ENCODE measurements at regions not wholly inside any gene's neighbourhood (a gene's known extent, or its start where the extent isn't known, plus 50 kb on each side); places are given as distances from the start of the nearest gene placed in this dataset.
A peak's percentile ranks its signal among the peaks of the same experiment; 100 is the strongest.
"Not testable (repeated sequence)": the region's sequence is repeated elsewhere in the genome, so short reads cannot be mapped to it uniquely, and the experiment has no call there.

GRCh38 chr4:27678027-27678426 lies 817.4 kb downstream of the STIM2 start:
- Mint-ChIP-seq H3K4me1 (no peaks in the 10 kb centered on the region), H3K9me3 (no peaks in the 10 kb centered on the region)
- no peak for DNase-seq

GRCh38 chr4:27684610-27685011 lies 824.0 kb downstream of the STIM2 start:
- H3K4me1 Mint-ChIP-seq = no peaks in the 10 kb centered on the region
- H3K36me3 Mint-ChIP-seq = no peaks in the 10 kb centered on the region
- DNase-seq = peak; percentile 9
- no peaks in the 10 kb centered on the region for H3K27me3 Mint-ChIP-seq
- H3K4me3 Mint-ChIP-seq = no peak overlapping the region
- no peak overlapping the region for H3K27ac Mint-ChIP-seq
- H3K9me3 Mint-ChIP-seq = no peaks in the 10 kb centered on the region

More at GRCh38 chr4:27678027-27678426, 817.4 kb downstream of the STIM2 start:
- H3K36me3 Mint-ChIP-seq = no peaks in the 10 kb centered on the region
- no peaks in the 10 kb centered on the region for H3K27me3 Mint-ChIP-seq
- H3K4me3 Mint-ChIP-seq = no peak overlapping the region
- no peak overlapping the region for H3K27ac Mint-ChIP-seq

GRCh38 chr4:27685091-27685490 lies 824.5 kb downstream of the STIM2 start:
- Mint-ChIP-seq H3K27me3 (no peaks in the 10 kb centered on the region), H3K9me3 (no peaks in the 10 kb centered on the region), H3K36me3 (no peaks in the 10 kb centered on the region), H3K4me1 (no peaks in the 10 kb centered on the region), H3K4me3 (no peak overlapping the region), H3K27ac (no peak overlapping the region)
- no peak for DNase-seq

DNA sequence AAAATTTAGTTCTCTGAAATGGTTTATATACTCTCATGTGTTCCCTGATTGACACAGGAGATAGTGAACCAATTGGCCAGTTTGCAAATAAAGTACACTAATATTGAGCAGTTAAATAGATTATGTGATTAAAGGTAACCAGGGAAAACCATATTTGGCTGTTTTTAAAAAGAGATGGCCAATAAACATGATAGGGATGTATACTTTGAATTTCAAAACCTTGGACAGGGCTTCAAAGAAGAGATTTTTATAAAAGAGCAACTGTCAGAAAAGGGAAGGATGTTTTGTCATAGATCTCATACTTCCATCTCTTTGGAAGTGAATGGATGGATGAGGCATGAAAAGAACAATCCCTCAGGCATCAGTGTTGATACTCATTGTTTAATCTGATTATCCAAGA lies 825.3 kb downstream of the STIM2 start:
- no peaks in the 10 kb centered on the region for H3K9me3 Mint-ChIP-seq
- no peak for DNase-seq
- H3K4me1 Mint-ChIP-seq = no peaks in the 10 kb centered on the region
- H3K36me3 Mint-ChIP-seq = no peaks in the 10 kb centered on the region
- H3K27ac Mint-ChIP-seq = no peak overlapping the region
- H3K27me3 Mint-ChIP-seq = no peaks in the 10 kb centered on the region
- H3K4me3 Mint-ChIP-seq = no peak overlapping the region

GRCh38 chr4:27692158-27692557 lies 831.5 kb downstream of the STIM2 start:
- Mint-ChIP-seq H3K27ac (no peak overlapping the region), H3K27me3 (no peaks in the 10 kb centered on the region), H3K9me3 (no peaks in the 10 kb centered on the region), H3K4me3 (no peak overlapping the region), H3K4me1 (no peaks in the 10 kb centered on the region), H3K36me3 (no peaks in the 10 kb centered on the region)
- no peak for DNase-seq

DNA sequence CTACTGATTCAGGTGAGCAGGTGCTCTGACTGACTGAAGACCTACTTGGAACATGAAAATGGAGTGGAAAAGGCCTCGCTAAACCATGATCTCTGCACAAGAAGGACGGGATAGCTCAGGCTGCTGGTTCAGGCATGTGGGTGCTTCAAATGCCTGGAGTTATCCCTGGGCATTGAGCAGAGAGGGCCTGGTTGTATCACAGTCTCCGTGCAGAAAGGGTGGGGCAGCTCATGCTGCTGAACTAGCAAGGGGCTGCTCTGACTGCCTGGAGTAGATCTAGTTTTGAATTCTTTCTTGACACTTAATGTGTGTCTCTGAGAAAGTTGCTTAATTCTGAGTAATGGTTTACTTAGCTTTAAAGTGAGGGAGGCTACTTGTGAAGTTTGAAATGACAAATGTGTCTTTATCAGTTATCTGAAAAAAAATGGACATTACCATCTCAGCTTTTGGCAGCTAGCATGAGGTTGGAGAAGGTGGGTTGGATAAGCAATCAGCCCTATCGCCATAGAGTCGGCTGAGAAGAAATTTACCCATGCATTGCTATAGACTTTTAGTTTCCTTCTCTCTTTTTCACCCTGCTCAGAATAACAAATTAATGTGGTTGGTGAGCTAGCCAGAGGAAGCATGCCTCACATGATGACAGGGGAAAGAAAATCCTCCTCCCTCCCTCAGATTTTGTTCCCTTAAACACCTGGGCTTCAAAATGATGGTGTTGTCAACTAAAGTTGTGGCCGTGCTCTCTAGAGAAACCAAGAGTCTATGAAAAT lies 832.4 kb downstream of the STIM2 start:
- H3K9me3 Mint-ChIP-seq = no peaks in the 10 kb centered on the region
- no peak overlapping the region for H3K4me3 Mint-ChIP-seq
- no peak overlapping the region for H3K27ac Mint-ChIP-seq
- no peaks in the 10 kb centered on the region for H3K36me3 Mint-ChIP-seq
- no peaks in the 10 kb centered on the region for H3K4me1 Mint-ChIP-seq
- no peak for DNase-seq
- H3K27me3 Mint-ChIP-seq = no peaks in the 10 kb centered on the region

DNA sequence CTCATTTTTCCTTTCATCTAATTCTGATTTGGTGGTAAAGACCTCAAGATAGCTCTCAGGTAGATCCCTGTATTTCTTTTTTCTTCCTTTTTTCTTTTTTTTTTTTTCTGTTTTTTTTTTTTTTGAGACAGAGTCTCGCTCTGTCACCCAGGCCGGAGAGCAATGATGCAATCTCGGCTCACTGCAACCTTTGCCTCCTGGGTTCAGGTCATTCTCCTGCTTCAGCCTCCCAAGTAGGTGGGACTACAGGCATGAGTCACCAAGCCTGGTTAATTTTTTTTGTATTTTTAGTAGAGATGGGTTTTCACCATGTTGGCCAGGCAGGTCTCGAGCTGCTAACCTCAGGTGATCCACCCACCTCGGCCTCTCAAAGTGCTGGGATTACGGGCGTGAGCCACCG lies 835.6 kb downstream of the STIM2 start:
- H3K27ac Mint-ChIP-seq, H3K27me3 Mint-ChIP-seq, DNase-seq, H3K9me3 Mint-ChIP-seq, H3K4me1 Mint-ChIP-seq, H3K36me3 Mint-ChIP-seq, H3K4me3 Mint-ChIP-seq: not testable (repeated sequence)

DNA sequence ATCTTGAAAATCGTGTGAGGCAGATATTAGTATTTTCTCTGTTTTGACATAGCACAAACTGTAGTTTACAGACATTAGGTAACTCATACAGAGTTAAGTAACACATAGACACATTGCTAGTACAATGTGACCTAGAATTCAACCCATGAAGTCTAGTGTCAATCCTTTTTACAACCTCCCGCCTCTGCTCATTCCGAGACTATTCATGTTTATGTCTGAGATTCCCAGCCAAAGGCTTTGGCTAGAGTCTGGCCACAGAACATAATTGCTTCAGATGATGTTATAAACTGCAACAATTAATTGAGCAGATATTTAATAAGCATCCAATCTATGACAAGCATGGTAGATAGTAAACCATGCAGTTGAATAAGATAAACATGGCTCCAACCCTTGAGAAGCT lies 841.0 kb downstream of the STIM2 start:
- H3K27ac Mint-ChIP-seq = no peak overlapping the region
- no peaks in the 10 kb centered on the region for H3K27me3 Mint-ChIP-seq
- H3K36me3 Mint-ChIP-seq = no peaks in the 10 kb centered on the region
- no peaks in the 10 kb centered on the region for H3K4me1 Mint-ChIP-seq
- no peak for DNase-seq
- peaks cover 2% of the 10 kb centered on the region for H3K9me3 Mint-ChIP-seq
- H3K4me3 Mint-ChIP-seq = no peak overlapping the region

DNA sequence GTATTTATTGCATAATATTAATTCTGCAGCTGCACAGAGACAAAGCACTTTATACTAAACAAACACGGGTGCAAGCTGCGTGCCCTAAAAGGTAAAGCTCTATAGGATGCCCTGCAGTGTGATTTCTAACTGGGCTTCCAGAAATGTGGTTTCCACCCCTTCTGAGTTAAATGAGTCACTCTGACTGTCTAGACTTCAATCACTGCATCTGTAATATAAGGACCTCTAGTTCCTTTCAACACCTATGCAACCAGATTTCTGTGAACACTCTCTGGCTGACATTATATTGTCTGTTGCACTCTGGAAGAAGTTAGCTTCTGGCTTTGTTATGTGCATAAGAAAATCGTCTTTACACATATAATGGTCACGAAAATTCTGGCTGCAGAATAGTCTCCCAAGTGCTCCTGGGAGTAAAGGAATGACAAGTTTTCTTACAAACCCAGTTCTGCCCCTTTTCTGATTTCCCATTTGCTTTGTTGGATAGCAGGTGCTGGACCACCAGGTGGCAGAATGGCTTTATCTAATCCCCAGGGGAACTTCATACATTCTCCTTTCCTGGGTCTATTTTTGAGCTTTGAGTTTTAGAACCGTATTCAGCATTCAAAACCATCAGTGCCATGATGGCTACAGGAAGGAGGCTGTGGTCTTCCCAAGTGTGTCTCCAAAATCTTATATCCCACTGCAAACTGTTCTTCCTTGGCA lies 842.2 kb downstream of the STIM2 start:
- Mint-ChIP-seq H3K27ac (no peak overlapping the region), H3K27me3 (no peaks in the 10 kb centered on the region), H3K36me3 (no peaks in the 10 kb centered on the region), H3K4me1 (no peaks in the 10 kb centered on the region), H3K4me3 (no peak overlapping the region), H3K9me3 (peaks cover 2% of the 10 kb centered on the region)
- DNase-seq = no peak

GRCh38 chr4:27703771-27704170 lies 843.1 kb downstream of the STIM2 start:
- Mint-ChIP-seq H3K4me1 (no peaks in the 10 kb centered on the region), H3K36me3 (no peaks in the 10 kb centered on the region), H3K9me3 (no peaks in the 10 kb centered on the region), H3K4me3 (no peak overlapping the region), H3K27ac (no peak overlapping the region), H3K27me3 (no peaks in the 10 kb centered on the region)
- no peak for DNase-seq

- H3K27me3 Mint-ChIP-seq = no peaks in the 10 kb centered on the region
- H3K36me3 Mint-ChIP-seq = no peaks in the 10 kb centered on the region
- no peak overlapping the region for H3K4me3 Mint-ChIP-seq
- DNase-seq = no peak
- no peak overlapping the region for H3K27ac Mint-ChIP-seq
- no peaks in the 10 kb centered on the region for H3K4me1 Mint-ChIP-seq
- H3K9me3 Mint-ChIP-seq = peaks cover 7% of the 10 kb centered on the region
Measured at GRCh38 chr4:27711041-27711440, 850.4 kb downstream of the STIM2 start.

GRCh38 chr4:27714073-27714472 lies 853.4 kb downstream of the STIM2 start:
- DNase-seq = no peak
- Mint-ChIP-seq H3K27ac (no peak overlapping the region), H3K9me3 (peaks cover 7% of the 10 kb centered on the region), H3K4me3 (no peak overlapping the region), H3K36me3 (no peaks in the 10 kb centered on the region), H3K4me1 (no peaks in the 10 kb centered on the region), H3K27me3 (no peaks in the 10 kb centered on the region)

DNA sequence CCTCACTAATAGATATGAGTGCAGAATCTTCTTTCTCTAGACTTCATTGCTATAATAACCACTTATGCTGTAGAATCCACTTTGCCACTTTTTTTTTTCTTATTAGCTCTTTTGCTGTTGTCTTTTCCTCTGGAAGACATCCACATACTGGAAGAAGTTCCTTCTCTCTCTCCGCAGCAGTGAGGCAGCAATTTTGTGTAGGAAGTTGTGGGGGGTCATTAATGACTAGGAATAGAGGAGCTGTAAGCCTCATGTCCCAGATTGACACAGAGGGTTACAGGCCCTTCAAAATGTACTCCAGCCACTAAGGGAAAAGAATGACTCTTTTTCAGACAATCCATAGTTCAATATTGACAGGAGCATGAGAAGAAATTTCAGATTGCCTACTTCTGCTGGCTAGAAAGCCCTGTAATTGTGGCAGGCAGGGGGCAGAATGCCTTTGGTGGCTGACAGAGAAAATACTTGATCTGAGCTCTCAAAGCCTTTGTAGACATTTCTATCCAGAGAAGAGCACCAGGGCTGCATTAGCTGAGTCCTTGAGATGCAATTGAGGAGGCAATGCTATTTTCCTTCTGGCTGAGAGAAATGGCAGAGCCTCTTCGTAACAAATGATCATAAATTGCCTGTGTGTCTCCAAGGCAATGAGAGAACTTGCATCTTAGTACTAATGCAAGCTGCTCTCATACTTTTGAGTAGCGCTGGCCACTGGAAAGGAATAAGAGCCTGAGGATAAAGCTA lies 856.2 kb downstream of the STIM2 start:
- Mint-ChIP-seq H3K36me3 (no peaks in the 10 kb centered on the region), H3K9me3 (peaks cover 7% of the 10 kb centered on the region), H3K27me3 (no peaks in the 10 kb centered on the region), H3K27ac (no peak overlapping the region), H3K4me3 (no peak overlapping the region), H3K4me1 (no peaks in the 10 kb centered on the region)
- no peak for DNase-seq

DNA sequence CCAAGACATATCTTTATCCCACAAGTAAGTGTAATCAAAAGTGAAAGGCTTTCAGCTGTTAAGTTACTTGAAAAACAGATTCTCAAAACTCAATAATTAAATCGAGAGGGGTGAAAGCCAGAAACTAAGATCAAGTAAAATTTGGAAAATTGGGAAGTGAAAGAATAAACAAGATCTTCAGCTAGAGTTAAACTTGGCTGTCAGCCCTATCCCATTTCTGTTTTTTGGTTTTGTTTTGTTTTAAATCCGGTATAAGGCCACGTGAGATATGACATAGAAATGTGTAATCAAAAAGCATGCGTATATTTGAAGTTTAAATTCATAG lies 856.8 kb downstream of the STIM2 start:
- Mint-ChIP-seq H3K9me3 (peaks cover 7% of the 10 kb centered on the region), H3K4me1 (no peaks in the 10 kb centered on the region), H3K36me3 (no peaks in the 10 kb centered on the region), H3K4me3 (no peak overlapping the region), H3K27ac (no peak overlapping the region), H3K27me3 (no peaks in the 10 kb centered on the region)
- DNase-seq = no peak

- Mint-ChIP-seq H3K36me3 (no peaks in the 10 kb centered on the region), H3K27ac (no peak overlapping the region), H3K27me3 (no peaks in the 10 kb centered on the region), H3K9me3 (no peaks in the 10 kb centered on the region), H3K4me1 (no peaks in the 10 kb centered on the region), H3K4me3 (no peak overlapping the region)
- no peak for DNase-seq
Measured at GRCh38 chr4:27720010-27720766, 859.5 kb downstream of the STIM2 start.
